Hippocampal formation (tissue), 2 donors: ENCODE measurements at regions not wholly inside any gene's neighbourhood (a gene's known extent, or its start where the extent isn't known, plus 50 kb on each side); places are given as distances from the start of the nearest gene placed in this dataset.
"Not testable (repeated sequence)": the region's sequence is repeated elsewhere in the genome, so short reads cannot be mapped to it uniquely, and the experiment has no call there.

ENCODE experiments used
- DNase-seq, 2 donors: peaks; one replicate each; lab custom pipeline; 2025; lab: John Stamatoyannopoulos, UW

DNA sequence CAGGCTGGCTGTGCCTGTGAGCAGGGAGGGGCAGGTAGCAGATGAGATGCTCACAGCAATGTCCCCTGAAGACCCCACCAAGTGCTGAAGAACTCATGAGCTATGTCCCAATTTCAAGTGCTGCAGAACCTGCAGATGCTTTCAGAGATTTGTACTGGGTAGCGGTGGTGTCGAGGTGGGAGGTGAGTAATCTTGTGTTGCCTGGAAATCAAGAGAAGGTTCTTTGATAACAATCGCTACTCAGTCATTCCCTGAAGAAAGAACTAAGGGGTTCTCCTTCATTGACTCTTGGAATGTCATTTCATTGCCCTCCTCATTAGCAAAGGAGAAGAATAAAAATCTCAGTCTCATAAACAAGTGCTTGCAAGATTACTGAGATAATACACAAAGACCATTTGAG lies 246.4 kb downstream of the EMX2 start:
- DNase-seq, result no peak

- no peak for DNase-seq
Observed at GRCh38 chr10:117790179-117790578, 247.6 kb downstream of the EMX2 start.

GRCh38 chr10:117790621-117791020 lies 248.1 kb downstream of the EMX2 start:
- DNase-seq, result no peak

DNA sequence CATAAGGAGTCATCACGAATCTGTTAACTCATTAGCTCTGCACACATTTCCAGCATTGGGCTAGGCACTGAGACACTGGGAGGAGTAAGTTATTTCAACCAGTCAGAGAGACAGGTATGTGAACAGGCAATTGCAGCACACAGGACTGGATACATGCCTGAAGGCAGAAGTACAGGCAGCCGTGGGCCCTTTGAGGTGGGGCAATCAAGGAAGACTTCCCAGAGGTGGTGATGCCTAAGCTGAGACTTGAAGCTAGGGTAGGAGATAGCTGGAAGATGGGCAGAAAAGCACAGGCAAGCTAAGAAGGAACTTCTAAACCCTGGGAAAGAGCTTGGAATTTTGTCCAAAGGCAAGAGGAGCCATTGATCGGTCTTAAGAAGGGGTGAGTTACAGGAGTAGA lies 249.7 kb downstream of the EMX2 start:
- no peak for DNase-seq

- DNase-seq, result no peak
Observed at GRCh38 chr10:117796130-117796745, 250.5 kb downstream of the RAB11FIP2 start.

DNA sequence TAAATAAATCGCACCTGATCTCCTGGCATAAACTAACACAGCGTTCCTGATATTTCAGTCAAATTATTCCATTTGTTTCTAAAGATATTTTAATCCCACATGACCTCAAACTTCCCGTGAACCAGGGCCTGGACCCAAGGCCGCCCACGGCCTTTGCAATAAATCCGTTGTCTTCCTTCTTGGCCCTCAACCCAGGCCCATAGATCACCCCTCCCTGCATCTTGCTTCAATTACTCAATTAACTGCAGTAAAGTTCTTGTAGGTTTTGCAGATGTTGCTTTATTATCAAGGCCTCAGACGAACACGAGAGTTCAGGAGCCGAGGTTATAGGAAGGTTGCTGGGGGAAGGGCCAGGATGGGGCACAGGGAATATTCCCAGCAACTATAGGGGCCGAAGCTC lies 249.4 kb downstream of the RAB11FIP2 start:
- no peak for DNase-seq

- DNase-seq, result no peak
Observed at GRCh38 chr10:117801691-117802090, 245.1 kb downstream of the RAB11FIP2 start.

DNA sequence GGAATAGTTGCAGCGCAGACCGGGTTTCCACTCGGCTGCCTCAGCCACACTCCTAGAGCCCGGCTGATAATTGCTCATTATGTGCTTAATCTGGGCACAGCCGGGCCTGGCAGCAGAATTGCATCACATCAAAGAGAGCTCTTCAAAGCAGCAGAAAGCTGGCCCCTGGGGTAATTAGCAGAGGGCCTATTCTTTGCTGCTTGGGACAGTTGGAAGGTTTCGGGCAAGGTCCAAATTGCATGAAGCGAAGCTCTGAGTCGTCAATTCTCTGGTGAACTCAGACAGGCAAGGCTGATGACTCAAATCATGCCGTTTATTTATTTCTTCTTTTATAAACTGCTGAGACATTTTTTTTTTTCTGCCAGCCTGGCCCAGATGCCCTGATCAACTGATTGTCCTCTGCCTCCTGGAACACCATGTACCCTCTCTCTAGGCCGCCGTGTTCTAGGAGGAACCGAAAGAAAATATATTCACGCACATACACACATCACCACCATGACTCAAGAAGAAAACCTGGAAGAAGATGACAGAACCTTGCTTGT lies 242.2 kb downstream of the RAB11FIP2 start:
- DNase-seq, result peak; percentile 56 to 73

- DNase-seq, result no peak
Observed at GRCh38 chr10:117805139-117805538, 241.6 kb downstream of the RAB11FIP2 start.

DNA sequence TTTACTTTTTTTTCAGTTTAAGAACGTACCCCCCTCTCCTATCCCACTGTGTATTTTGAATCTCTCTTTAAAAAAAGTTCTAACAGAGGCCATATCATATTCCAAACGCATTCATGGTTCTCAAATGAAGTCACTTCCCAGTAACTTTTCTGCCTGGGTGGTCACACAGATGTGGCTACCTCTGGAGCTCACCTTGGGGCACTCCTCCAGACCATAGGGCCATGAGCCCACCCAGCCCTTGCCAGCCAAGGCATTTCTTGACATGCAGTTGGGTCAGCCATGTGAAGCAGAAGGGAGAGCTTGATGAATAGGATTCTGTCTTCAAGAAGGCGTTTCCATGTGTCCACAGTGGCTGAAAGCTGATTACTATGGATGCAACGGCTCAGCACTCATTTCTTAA lies 239.3 kb downstream of the RAB11FIP2 start:
- DNase-seq, result no peak

DNA sequence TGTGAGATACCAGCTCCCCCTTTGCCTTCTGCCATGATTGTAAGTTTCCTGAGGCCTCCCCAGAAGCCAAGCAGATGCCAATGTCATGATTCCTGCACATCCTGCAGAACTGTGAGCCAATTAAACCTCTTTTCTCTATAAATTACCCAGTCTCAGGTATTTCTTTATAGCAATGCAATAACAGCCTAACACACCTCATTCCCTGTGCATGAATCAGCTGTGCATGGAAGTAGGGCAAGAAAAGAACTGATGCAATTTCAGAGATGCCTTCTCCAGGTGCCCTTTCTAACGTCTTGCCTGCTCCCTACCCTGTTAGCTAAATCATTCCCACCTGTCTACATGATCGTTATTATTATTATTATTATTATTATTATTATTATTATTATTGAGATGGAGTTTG lies 230.9 kb downstream of the RAB11FIP2 start:
- not testable (repeated sequence) for DNase-seq

DNA sequence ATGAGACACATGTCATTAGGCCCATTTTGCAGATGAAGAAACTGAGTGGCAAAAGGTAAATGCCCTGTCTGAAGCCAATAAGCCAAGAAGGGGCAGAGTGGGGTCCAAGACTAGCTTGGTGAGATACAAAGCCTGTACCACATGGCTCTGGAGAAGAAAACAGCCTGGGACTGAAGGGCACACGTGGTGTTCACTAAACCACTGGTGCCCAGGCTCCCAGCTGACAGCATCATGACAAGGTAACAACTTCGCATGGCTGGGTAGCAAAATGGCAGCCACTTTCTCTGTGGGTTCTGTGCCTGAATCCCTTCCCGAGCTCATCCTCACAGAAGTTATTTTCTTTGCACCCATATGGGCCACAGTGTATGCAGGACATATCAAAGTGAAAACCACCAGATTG lies 229.6 kb downstream of the RAB11FIP2 start:
- no peak for DNase-seq

DNA sequence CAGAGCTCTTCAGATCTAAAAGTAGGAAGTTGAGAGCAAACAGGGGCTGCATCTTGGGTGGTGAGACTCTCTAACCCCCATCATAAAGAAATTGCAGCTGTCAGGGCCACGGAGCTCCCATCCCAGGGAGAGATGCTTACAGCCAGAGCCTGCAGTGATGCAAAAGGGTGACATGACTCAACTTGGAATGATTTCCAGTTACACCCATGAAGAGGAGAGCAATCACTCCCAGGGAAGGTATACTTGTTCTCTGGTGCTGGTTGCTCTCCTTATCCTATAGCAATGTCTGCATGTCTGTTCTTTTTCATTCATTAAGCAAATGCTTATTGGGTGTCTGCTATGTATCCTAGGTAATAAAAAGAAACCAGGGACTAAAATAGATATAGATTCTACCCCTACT lies 228.0 kb downstream of the RAB11FIP2 start:
- DNase-seq, result no peak

DNA sequence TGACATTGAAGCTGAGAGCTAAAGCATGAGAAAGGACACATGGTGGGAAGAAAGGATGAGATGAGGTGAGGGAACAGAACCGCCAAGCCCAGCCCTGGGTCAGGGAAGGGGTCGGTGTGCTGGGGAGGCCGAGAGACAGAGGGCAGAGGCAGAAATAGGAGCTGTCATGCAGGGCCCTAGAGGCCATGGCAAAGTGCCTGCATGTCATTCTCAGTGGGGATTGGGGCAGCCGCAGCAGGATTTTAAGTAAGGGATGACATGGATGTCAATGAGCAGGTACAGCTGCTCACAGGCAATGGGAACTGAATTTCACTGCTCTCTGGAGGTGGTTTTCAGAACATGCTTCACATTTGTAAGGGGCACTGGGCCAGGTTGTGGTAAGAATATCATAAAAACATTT lies 227.4 kb downstream of the RAB11FIP2 start:
- no peak for DNase-seq

DNA sequence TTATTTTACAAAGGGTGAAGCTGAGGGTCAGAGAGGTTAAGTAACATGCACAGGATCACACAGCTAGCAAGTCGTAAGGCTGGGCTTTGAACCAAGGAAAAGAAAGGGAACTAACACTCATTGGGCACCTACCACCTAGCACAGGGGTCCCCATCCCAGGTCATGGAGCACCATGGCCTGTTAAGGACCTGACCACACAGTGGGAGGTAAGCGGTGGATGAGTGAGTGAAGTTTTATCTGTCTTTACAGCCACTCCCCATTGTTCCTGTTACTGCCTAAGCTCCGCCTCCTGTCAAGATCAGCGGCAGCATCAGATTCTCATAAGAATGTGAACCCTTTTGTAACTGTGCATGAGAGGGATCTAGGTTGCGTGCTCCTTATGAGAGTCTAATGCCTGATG lies 222.8 kb downstream of the RAB11FIP2 start:
- DNase-seq, result no peak

- no peak for DNase-seq
Observed at GRCh38 chr10:117830205-117830604, 216.5 kb downstream of the RAB11FIP2 start.

- no peak for DNase-seq
Observed at GRCh38 chr10:117830787-117831212, 215.9 kb downstream of the RAB11FIP2 start.

- DNase-seq, result not testable (repeated sequence)
Observed at GRCh38 chr10:117838500-117839498, 207.9 kb downstream of the RAB11FIP2 start.

GRCh38 chr10:117856426-117856825 lies 190.3 kb downstream of the RAB11FIP2 start:
- DNase-seq, result not testable (repeated sequence)

GRCh38 chr10:117860135-117860534 lies 186.6 kb downstream of the RAB11FIP2 start:
- DNase-seq, result no peak

DNA sequence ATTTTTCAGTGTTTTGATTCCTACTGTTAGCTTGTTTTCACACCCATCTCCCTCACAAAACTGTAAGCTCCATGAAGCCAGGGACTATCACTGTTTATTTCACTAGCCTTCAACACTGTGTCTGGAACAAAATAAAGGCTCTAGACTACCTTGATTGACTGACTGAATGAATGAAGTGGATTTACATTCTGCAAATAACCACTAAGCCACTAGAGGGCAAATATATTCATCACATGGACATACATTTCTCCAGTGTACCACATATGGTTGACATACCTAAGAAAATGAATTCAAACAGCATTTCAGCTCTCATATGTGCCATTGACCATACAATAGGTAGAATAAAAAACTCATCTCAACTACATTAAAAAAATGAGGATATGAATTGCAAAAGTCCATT lies 185.9 kb downstream of the RAB11FIP2 start:
- DNase-seq, result no peak

DNA sequence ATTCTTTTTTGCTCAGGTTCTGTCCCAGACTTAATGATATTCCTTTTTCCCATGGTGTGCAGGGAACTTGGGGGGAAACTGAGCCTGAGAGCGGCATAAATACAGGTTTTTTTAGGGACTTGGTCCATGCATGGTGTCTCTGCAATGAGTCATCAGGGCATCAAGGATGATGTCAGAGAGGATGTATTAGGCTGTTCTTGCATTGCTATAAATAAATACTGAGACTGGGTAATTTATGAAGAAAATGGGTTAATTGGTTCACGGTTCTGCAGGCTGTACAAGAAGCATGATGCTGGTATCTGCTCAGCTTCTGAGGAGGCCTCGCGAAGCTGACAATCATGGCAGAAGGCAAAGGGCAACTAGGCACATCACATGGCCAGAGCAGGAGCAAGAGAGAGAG lies 185.4 kb downstream of the RAB11FIP2 start:
- no peak for DNase-seq

DNA sequence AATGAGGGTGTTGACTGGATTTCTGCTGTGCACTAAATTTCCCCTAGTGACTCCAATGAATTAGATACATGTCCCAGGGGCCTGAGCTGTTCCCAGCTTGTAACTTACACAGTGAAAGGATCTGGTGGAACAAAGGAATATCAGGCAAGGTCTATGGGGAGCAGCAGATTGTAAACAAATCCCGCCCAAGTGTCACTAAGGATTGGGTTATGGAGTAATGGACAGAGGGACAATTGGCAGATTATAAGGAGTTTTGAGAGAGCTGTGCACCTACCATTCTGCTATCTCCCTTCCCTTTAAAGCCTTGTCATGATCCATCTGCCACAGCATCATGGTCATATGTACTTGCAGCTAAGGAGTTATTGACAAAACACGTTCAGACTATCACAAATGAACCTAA lies 183.0 kb downstream of the RAB11FIP2 start:
- no peak for DNase-seq
